H1 (cell line): ENCODE measurements at regions not wholly inside any gene's neighbourhood (a gene's known extent, or its start where the extent isn't known, plus 50 kb on each side); places are given as distances from the start of the nearest gene placed in this dataset.

Source experiments
- CBX5 ChIP-seq: fragments of 300-800, 300-1000 bp; sonication (generic); IDR thresholded peaks from 2 replicates; pipeline ENCODE4 v1.7.1; 2016; ENCODE audit warnings: antibody characterized with exemption, low read length, low read depth
- CHD2 ChIP-seq: IDR thresholded peaks from 2 replicates; pipeline ENCODE4 v1.6.1; 2012; ENCODE audit warnings: low read length, improper control_type of control experiment
- HDAC2 ChIP-seq, 2 experiments: fragments of 300-600 bp in 1 of 2; sonication (generic) in 1 of 2; IDR thresholded peaks; 2 replicates each; pipeline ENCODE4 v1.6.1; 2011 to 2012; ENCODE audit warnings: low read depth in 2 of 2, low read length in 2 of 2, mild to moderate bottlenecking in 2 of 2, moderate library complexity in 2 of 2, borderline replicate concordance in 1 of 2, inconsistent platforms in 1 of 2
- POLR2A ChIP-seq, 2 experiments: IDR thresholded peaks; 1 replicate in 1 of 2; 2 replicates in 1 of 2; pipeline ENCODE4 v1.6.1; 2011; ENCODE audit warnings: low read depth in 2 of 2, low read length in 2 of 2, mild to moderate bottlenecking in 2 of 2; ENCODE audit errors: control extremely low read depth in 1 of 2
- TEAD4 ChIP-seq: IDR thresholded peaks from 2 replicates; pipeline ENCODE4 v1.6.1; 2012; ENCODE audit warnings: low read depth, low read length, inconsistent platforms, mixed read lengths
- TF ChIP-seq, protein P1 (sequence below): IDR thresholded peaks from 2 replicates; pipeline ENCODE4 v1.6.1; 2012; ENCODE audit warnings: low read length, inconsistent platforms
- TF ChIP-seq, protein P2 (sequence below), 3 experiments: IDR thresholded peaks; 1 replicate in 2 of 3; 2 replicates in 1 of 3; pipeline versions ENCODE4 v1.5.1 to v1.6.1; 2011; ENCODE audit warnings: low read length in 3 of 3, mild to moderate bottlenecking in 3 of 3, inconsistent platforms in 2 of 3, low read depth in 1 of 3, moderate library complexity in 1 of 3; ENCODE audit not compliant: insufficient read depth in 1 of 3; ENCODE audit errors: control extremely low read depth in 1 of 3
- TF ChIP-seq, protein P3 (sequence below): IDR thresholded peaks from 2 replicates; pipeline ENCODE4 v1.6.1; 2011; ENCODE audit warnings: low read length, improper control_type of control experiment

DNA sequence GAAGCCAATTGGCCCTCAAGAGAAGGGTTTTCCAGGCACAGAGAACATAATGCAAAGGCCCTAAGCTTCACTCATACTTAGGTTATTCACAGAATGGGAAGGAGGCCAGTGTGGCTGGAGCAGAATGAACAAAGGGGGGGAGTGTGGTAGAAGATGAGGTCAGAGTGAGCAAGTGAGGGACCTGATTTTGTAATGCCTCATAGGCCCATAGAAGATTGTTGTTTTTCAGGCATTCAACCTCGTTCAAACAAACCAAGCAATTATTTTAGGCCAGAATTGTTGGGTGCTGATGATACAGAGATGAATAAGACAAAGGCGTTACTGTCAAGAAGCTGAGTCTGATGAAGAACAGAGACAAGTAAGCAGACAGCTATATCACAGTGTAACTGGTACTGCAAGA lies 54.5 kb upstream of the RAP1A start:
- TF ChIP-seq, protein P1, sequence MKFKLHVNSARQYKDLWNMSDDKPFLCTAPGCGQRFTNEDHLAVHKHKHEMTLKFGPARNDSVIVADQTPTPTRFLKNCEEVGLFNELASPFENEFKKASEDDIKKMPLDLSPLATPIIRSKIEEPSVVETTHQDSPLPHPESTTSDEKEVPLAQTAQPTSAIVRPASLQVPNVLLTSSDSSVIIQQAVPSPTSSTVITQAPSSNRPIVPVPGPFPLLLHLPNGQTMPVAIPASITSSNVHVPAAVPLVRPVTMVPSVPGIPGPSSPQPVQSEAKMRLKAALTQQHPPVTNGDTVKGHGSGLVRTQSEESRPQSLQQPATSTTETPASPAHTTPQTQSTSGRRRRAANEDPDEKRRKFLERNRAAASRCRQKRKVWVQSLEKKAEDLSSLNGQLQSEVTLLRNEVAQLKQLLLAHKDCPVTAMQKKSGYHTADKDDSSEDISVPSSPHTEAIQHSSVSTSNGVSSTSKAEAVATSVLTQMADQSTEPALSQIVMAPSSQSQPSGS, result no peak
- TF ChIP-seq, protein P2, sequence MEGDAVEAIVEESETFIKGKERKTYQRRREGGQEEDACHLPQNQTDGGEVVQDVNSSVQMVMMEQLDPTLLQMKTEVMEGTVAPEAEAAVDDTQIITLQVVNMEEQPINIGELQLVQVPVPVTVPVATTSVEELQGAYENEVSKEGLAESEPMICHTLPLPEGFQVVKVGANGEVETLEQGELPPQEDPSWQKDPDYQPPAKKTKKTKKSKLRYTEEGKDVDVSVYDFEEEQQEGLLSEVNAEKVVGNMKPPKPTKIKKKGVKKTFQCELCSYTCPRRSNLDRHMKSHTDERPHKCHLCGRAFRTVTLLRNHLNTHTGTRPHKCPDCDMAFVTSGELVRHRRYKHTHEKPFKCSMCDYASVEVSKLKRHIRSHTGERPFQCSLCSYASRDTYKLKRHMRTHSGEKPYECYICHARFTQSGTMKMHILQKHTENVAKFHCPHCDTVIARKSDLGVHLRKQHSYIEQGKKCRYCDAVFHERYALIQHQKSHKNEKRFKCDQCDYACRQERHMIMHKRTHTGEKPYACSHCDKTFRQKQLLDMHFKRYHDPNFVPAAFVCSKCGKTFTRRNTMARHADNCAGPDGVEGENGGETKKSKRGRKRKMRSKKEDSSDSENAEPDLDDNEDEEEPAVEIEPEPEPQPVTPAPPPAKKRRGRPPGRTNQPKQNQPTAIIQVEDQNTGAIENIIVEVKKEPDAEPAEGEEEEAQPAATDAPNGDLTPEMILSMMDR (IDR thresholded peaks at IDR 0.05; ENCODE audit: control extremely low read depth in 1 of 3, insufficient read depth in 1 of 3, low read depth in 1 of 3, low read length in 3 of 3), result no peak
- TF ChIP-seq, protein P3, sequence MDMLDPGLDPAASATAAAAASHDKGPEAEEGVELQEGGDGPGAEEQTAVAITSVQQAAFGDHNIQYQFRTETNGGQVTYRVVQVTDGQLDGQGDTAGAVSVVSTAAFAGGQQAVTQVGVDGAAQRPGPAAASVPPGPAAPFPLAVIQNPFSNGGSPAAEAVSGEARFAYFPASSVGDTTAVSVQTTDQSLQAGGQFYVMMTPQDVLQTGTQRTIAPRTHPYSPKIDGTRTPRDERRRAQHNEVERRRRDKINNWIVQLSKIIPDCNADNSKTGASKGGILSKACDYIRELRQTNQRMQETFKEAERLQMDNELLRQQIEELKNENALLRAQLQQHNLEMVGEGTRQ, result no peak
- TF ChIP-seq CBX5 (no peak), POLR2A (IDR thresholded peaks at IDR 0.05; ENCODE audit: control extremely low read depth in 1 of 2, low read depth in 2 of 2, low read length in 2 of 2) (no peak), TEAD4 (no peak), HDAC2 (IDR thresholded peaks at IDR 0.05; ENCODE audit: borderline replicate concordance in 1 of 2, low read depth in 2 of 2, low read length in 2 of 2) (no peak), CHD2 (no peak)
